Uterus (tissue), 2 donors: ENCODE measurements at regions not wholly inside any gene's neighbourhood (a gene's known extent, or its start where the extent isn't known, plus 50 kb on each side); places are given as distances from the start of the nearest gene placed in this dataset.

Experiments used
- POLR2A ChIP-seq, 2 donors: fragments of 450-650 bp; IDR thresholded peaks; one replicate each; pipeline ENCODE4 v1.6.1; 2016; ENCODE audit warnings: antibody characterized with exemption in 2 of 2, mild to moderate bottlenecking in 1 of 2, moderate library complexity in 1 of 2
- TF ChIP-seq, protein P1 (sequence below), 4 experiments: fragments of 200-600 bp in 2 of 4; fragments of 450-650 bp in 2 of 4; sonication (generic) in 2 of 4; IDR thresholded peaks; one replicate each; pipeline ENCODE4 v1.5.1; 2016 to 2019; ENCODE audit warnings: antibody characterized with exemption in 4 of 4, mild to moderate bottlenecking in 2 of 4, moderate library complexity in 1 of 4

DNA sequence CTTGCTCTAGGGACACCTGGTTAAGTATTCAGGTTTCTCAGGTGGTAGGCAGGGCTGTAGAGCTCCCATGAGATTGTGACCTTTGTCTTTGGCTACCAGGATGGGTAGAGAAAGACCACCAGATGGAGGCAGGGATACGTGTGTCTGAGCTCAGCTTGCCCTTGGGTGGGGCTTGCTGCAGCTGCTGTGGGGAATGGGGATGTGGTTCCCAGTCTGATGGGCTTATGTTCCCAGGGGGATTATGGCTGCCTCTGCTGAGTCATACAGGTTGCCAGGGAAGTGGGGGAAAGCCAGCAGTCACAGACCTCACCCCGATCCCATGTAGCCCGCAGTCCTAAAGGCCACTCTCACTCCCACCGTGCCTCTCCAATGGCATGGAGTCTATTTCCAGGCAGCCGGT is 659.9 kb upstream of the KLF12 start:
- TF ChIP-seq, protein P1, sequence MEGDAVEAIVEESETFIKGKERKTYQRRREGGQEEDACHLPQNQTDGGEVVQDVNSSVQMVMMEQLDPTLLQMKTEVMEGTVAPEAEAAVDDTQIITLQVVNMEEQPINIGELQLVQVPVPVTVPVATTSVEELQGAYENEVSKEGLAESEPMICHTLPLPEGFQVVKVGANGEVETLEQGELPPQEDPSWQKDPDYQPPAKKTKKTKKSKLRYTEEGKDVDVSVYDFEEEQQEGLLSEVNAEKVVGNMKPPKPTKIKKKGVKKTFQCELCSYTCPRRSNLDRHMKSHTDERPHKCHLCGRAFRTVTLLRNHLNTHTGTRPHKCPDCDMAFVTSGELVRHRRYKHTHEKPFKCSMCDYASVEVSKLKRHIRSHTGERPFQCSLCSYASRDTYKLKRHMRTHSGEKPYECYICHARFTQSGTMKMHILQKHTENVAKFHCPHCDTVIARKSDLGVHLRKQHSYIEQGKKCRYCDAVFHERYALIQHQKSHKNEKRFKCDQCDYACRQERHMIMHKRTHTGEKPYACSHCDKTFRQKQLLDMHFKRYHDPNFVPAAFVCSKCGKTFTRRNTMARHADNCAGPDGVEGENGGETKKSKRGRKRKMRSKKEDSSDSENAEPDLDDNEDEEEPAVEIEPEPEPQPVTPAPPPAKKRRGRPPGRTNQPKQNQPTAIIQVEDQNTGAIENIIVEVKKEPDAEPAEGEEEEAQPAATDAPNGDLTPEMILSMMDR (IDR thresholded peaks at IDR 0.05), result no peak
- TF ChIP-seq POLR2A (IDR thresholded peaks at IDR 0.05), result no peak
